Panc1 (cell line): ENCODE measurements at regions not wholly inside any gene's neighbourhood (a gene's known extent, or its start where the extent isn't known, plus 50 kb on each side); places are given as distances from the start of the nearest gene placed in this dataset.

Experiments
- ATAC-seq: fragments of 200-7000 bp; cut with Tn5 transposase; 2 replicates; pipeline ENCODE4 v1.9.1; 2020; ENCODE audit warnings: mild to moderate bottlenecking, moderate library complexity
- BruUV-seq: library from RNA; stranded (reverse); fragments of 400-500 nt; replicated peaks from 2 replicates; lab custom pipeline; 2021; lab: Mats Ljungman, UMichigan
- CTCF ChIA-PET: fragments of 300-600 bp; sonication (Branson Sonifier 250); formaldehyde crosslinking; loops from one replicate; lab custom pipeline; 2022; ENCODE audit warnings: antibody characterized with exemption; lab: Charles Lee
- POLR2A ChIA-PET: fragments of 300-600 bp; sonication (Branson Sonifier 250); formaldehyde crosslinking; loops from one replicate; lab custom pipeline; 2022; ENCODE audit warnings: antibody characterized with exemption; lab: Charles Lee
- DNase-seq: peaks from one replicate; pipeline ENCODE4 v3.0.0-alpha.2; 2010; ENCODE audit warnings: low read depth, low spot score
- H3K27ac ChIP-seq: 2 replicates; pipeline ENCODE4 v1.5.1; 2011; ENCODE audit warnings: mild to moderate bottlenecking, low read length, inconsistent platforms
- H3K27me3 ChIP-seq: fragments of 200-500 bp; sonication (Bioruptor generic); 2 replicates; pipeline ENCODE4 v1.6.0; 2014; ENCODE audit warnings: low read length, inconsistent platforms; ENCODE audit not compliant: control insufficient read depth, insufficient read depth
- H3K36me3 ChIP-seq: fragments of 200-500 bp; sonication (Bioruptor generic); 2 replicates; pipeline ENCODE4 v1.5.1; 2014; ENCODE audit warnings: inconsistent platforms, mild to moderate bottlenecking, low read length, moderate library complexity; ENCODE audit not compliant: control insufficient read depth, insufficient read depth
- H3K4me1 ChIP-seq: 2 replicates; pipeline ENCODE4 v1.5.1; 2011; ENCODE audit warnings: inconsistent platforms, mild to moderate bottlenecking, low read length, moderate library complexity; ENCODE audit not compliant: control insufficient read depth, insufficient read depth
- H3K4me3 ChIP-seq, 2 experiments: 2 replicates each; pipeline ENCODE4 v1.5.1; 2011 to 2012; ENCODE audit warnings: low read depth in 2 of 2, low read length in 2 of 2, mild to moderate bottlenecking in 2 of 2, inconsistent platforms in 1 of 2, moderate library complexity in 1 of 2
- H3K9me3 ChIP-seq: fragments of 200-500 bp; sonication (Bioruptor generic); 2 replicates; pipeline ENCODE4 v1.5.1; 2014; ENCODE audit warnings: low read depth, mild to moderate bottlenecking, inconsistent platforms, low read length, moderate library complexity; ENCODE audit not compliant: control insufficient read depth, insufficient read depth
- CTCF ChIP-seq: fragments of 450-650 bp; IDR thresholded peaks from 2 replicates; pipeline ENCODE4 v1.5.1; 2017; ENCODE audit warnings: mild to moderate bottlenecking
- POLR2AphosphoS5 ChIP-seq: IDR thresholded peaks from 2 replicates; pipeline ENCODE4 v1.6.1; 2012; ENCODE audit warnings: mild to moderate bottlenecking, low read depth, low read length, moderate library complexity
- REST ChIP-seq, 2 experiments: IDR thresholded peaks; 2 replicates each; pipeline ENCODE4 v1.6.1; 2011 to 2012; ENCODE audit warnings: low read depth in 2 of 2, control low read depth in 1 of 2, low read length in 1 of 2, mild to moderate bottlenecking in 1 of 2, moderate library complexity in 1 of 2; ENCODE audit not compliant: insufficient read depth in 1 of 2
- SIN3A ChIP-seq: IDR thresholded peaks from 2 replicates; pipeline ENCODE4 v1.6.1; 2012; ENCODE audit warnings: low read depth, mild to moderate bottlenecking, low read length, moderate library complexity, borderline replicate concordance; ENCODE audit not compliant: insufficient read depth
- TCF7L2 ChIP-seq: IDR thresholded peaks from 2 replicates; pipeline ENCODE4 v1.6.1; 2011; ENCODE audit warnings: mild to moderate bottlenecking, low read depth, low read length, inconsistent platforms
- in situ Hi-C: cut with HindIII; loops from 2 replicates; pipeline ENCODE4 v1.10.0; 2016; ENCODE audit warnings: low sequenced_read_pairs, low pct_unique_long_range_greater_than_20kb
- intact Hi-C: fragments of 100-400 bp; cut with micrococcal nuclease; formaldehyde crosslinking; loops from one replicate; pipeline ENCODE4 v1.10.0; 2022; ENCODE audit not compliant: unreplicated experiment

GRCh38 chr6:40714143-40714542, 127.0 kb upstream of the LRFN2 start:
- intact Hi-C loops (no loop called here), in situ Hi-C loops (no loop called here)
- H3K36me3 ChIP-seq = no peaks in the 10 kb centered on the region
- ATAC-seq (no peak), DNase-seq (no peak)
- H3K4me3 ChIP-seq = no peak overlapping the region
- CTCF ChIA-PET = no interaction called here
- peaks cover 4% of the 10 kb centered on the region; the same call in 1 of the 2 replicates for H3K4me1 ChIP-seq
- H3K27ac ChIP-seq = no peak overlapping the region
- BruUV-seq = no TSS peak
- POLR2A ChIA-PET = interaction anchor here (0.6 kb wide), 1 partner anchor 315 kb away, joined by 8 read pairs; no protein-coding TSS in a partner anchor
- TF ChIP-seq CTCF (no peak), REST (IDR thresholded peaks at IDR 0.05; ENCODE audit: insufficient read depth in 1 of 2, low read depth in 2 of 2, low read length in 1 of 2) (peak in 1 of 2 experiments; percentile 43; a peak in 1 of 4 replicates)
- H3K27me3 ChIP-seq = no peaks in the 10 kb centered on the region
- no peaks in the 10 kb centered on the region for H3K9me3 ChIP-seq

- POLR2A ChIA-PET = no interaction called here
- in situ Hi-C loops = no loop called here
- H3K9me3 ChIP-seq = no peaks in the 10 kb centered on the region
- TF ChIP-seq SIN3A (no peak), TCF7L2 (no peak), CTCF (no peak), REST (IDR thresholded peaks at IDR 0.05; ENCODE audit: insufficient read depth in 1 of 2, low read depth in 2 of 2, low read length in 1 of 2) (no peak), POLR2AphosphoS5 (no peak)
- H3K36me3 ChIP-seq = no peaks in the 10 kb centered on the region
- peaks cover 4% of the 10 kb centered on the region; the same call in 1 of the 2 replicates for H3K4me1 ChIP-seq
- no peak; the same call in 1 of the 2 replicates for ATAC-seq
- DNase-seq = no peak
- H3K4me3 ChIP-seq = no peak overlapping the region
- CTCF ChIA-PET = no interaction called here
- intact Hi-C loops = no loop called here
- no peak overlapping the region for H3K27ac ChIP-seq
- no TSS peak for BruUV-seq
- H3K27me3 ChIP-seq = no peaks in the 10 kb centered on the region
Observed at GRCh38 chr6:40713002-40713719, 126.0 kb upstream of the LRFN2 start.
